SHP77 (cell line): ENCODE measurements at regions not wholly inside any gene's neighbourhood (a gene's known extent, or its start where the extent isn't known, plus 50 kb on each side); places are given as distances from the start of the nearest gene placed in this dataset.
"Not testable (repeated sequence)": the region's sequence is repeated elsewhere in the genome, so short reads cannot be mapped to it uniquely, and the experiment has no call there.

Source experiments
- DNase-seq, 2 experiments: peaks; one replicate each; lab custom pipeline; 2025; lab: John Stamatoyannopoulos, UW

DNA sequence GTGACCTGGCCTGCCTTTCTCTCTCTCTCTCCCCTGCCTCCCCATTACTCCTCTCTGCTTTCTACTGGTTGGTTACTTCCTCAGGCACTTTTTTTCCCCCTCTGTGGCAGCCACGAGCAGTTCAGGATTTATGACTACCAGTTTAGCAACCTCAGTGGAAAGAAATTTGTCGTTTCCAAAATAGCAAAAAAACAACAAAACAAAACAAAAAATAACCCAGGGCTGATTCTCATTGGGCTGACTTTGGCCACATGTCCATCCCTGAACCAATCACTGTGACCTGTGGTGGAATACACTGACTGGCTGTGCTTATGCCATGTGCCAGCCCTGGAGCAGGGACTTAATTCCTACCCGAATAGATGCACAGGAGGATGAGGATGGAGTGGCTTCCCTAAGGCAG is 137.4 kb downstream of the TFAP2C start:
- no peak for DNase-seq

GRCh38 chr20:56769921-56770600 is 141.0 kb downstream of the TFAP2C start:
- DNase-seq: no peak

GRCh38 chr20:56773749-56774148 is 144.6 kb downstream of the TFAP2C start:
- DNase-seq: no peak

- no peak for DNase-seq
These were observed 145.8 kb downstream of the TFAP2C start for GRCh38 chr20:56774873-56775272.

GRCh38 chr20:56776345-56776744 is 147.2 kb downstream of the TFAP2C start:
- DNase-seq: no peak

DNA sequence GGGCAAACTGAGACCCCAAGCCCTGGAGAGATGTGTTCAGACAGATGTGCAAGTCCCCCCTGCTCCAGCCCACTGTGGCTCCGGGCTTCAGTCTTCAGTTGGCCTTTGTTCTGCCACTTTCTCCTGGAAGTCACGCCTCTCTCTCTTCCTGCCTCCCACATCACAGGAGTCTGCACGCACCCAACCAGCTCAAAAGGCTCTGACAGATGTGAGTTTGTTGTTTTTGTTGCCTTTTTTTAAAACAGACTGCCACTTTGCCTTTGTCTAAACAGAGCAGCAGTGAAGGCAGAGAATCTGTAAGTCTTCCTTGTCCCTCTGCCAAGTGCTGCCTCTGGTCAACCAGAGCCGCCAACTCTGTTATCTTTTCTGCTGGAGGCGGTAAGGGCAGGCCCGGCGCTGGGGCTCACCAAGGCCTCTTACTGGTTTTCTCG is 149.7 kb downstream of the TFAP2C start:
- no peak for DNase-seq

- no peak for DNase-seq
These were observed 150.5 kb downstream of the TFAP2C start for GRCh38 chr20:56779452-56780143.

GRCh38 chr20:56780266-56780665 is 151.2 kb downstream of the TFAP2C start:
- DNase-seq: no peak

GRCh38 chr20:56781108-56781739 is 152.1 kb downstream of the TFAP2C start:
- no peak for DNase-seq

GRCh38 chr20:56781987-56782560 is 153.0 kb downstream of the TFAP2C start:
- not testable (repeated sequence) for DNase-seq

GRCh38 chr20:56782814-56783213 is 153.7 kb downstream of the TFAP2C start:
- DNase-seq: not testable (repeated sequence)

DNA sequence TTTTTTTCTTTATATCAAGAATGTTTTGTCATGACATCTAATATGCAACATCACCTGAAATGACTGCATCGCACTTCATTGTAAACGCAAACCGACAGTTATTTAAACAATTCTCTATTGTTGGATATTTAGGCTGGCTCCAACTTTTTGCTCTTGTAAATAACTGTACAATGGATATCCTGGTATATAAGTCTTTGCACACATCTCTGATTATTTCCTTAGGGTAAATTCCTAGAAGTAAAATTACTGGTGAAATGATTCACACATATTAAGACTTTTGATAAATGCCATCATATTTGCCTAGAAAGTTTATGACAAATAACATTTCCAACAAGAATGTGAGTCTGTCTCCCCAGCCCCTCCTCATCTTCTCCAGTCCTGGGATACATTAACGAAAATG is 154.7 kb downstream of the TFAP2C start:
- DNase-seq: no peak

DNA sequence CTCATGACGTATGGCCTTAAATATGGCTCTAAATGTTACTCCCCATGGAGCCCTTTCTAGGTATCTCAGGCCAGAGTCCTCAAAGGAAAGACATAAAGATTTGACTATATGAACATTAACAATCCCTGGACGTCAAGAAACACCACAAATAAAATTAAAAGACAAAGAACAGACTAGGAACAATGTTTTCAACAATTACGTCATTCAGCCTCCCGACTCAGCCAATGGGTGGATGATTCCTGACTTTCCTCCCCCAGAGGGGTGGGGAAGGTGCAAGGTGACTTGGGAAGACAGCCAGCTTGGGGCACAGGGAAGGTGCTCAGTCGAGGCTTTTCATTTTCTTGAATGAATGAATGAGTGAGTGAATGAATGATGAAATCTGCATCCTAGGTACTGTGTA is 157.4 kb downstream of the TFAP2C start:
- DNase-seq: no peak

GRCh38 chr20:56788041-56788670 is 159.1 kb downstream of the TFAP2C start:
- no peak for DNase-seq

DNA sequence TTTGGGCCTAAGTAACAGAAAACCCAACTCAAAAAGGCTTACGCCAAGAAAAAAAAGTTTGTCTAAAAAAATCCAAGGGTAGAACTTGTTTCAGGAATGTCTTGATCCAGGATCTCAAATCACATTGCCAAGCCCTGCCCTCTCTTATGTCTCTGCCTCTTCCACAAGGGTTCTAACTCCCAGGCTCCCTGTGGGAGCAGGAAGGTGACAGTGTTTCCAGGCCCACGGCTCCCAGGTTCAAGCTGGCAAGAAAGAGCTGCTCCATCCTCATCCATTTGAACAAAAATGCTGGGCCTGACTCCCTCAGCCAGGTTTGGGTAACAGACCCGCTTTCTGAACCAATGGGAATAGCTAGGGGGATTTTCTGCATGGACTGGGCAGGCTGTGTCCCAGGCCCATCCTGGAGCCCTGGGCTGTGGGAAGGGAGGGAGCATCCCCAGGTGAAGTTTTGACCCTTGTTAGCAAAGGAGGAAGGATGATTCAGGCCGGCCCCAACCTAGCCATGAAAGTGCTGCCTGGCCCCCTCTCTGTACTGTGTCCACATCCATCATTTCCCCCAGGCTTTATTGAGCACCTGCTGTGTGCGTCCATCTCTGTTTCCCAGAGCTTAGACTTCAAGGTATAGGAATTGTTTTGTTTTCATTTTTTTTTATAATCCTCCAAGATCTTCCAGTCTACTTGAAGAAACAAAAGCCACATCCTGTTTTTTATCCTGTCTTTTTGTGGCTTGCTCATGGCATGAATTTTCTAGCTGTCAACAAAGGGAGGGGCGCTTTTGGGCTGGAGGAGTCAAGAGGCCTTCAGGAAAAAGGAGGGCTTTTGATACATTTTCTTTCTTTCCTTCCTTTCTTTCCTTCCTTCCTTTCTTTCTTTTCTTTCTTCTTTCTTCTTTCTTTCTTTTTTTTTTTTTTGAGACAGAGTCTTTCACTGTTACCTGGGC is 159.8 kb downstream of the TFAP2C start:
- DNase-seq: no peak

DNA sequence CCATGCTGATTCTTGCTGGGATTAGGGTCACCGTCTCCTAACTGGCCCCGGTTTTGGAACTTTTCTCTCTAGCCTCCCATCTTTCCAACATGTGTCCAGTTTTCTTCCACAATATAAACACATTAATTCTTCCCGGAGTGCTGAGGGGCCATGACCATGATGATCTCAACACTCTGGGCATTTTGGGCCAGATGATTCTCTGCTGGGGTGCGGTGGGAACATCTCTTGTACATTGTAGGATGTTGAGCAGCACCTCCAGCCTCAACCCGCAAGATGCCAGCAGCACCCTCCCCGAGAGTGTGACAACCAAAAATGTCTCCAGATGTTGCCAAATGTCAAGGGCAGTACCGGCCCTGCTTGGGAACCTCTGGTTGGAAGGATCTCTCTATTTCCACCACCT is 164.8 kb downstream of the TFAP2C start:
- no peak for DNase-seq

DNA sequence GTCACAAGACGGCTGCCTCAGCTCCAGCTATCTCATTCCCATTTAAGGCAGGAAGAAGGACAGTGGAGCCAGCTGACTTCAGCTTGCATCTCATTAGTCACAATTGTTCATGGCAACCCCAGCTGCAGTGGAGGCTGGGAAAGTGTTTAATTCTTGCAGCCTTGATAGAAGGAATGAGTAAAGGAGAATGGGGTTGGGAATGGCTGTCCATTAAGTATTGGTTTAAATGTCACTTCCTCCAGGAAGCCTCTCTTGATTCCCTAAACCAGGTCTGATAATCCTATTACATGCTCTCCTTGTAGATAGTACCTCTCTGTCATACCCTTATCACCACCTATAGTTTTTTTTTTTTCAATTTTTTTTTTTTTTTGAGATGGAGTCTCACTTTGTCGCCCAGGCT is 166.4 kb downstream of the TFAP2C start:
- DNase-seq: no peak

DNA sequence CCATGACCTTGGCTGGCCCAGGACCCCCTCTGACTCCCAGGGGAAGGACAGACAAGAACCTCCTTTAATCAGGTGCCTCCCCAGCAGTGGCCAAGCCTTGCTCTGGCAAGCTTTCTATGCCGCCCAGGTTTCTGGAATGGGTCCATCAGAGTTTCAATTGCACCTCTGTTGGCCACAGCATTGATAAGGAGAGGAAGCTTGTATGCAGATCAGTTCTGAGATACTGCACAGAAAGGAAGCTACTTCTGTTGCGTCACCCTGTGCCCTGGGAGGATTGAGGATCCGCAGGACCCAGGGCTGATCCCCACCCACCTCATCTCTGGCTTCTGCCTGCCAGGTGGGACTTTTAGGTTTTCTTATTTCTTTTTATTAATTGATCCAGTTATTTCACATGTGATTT is 167.2 kb downstream of the TFAP2C start:
- DNase-seq: no peak

GRCh38 chr20:56797023-56797422 is 167.9 kb downstream of the TFAP2C start:
- no peak for DNase-seq

- no peak for DNase-seq
These were observed 169.5 kb downstream of the TFAP2C start for GRCh38 chr20:56798634-56799033.

DNA sequence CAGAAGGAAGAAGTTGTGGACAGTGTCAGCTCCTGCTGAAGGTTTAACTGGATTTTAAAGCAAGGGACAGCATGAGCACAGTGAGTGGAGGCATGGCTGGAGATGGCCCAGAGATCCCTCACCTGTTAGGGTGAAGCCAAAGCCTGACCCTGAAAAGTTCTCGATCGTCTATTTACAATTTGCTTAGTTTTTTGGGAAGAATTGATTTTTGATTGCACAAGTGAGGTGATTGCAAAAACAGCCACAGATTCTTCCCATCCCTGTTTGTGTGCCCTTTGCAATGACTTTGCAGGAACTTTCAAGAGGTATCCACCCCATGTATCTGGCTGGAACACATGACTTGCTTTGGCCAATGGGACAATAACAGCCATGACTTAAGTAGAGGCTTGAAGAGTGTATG is 170.1 kb downstream of the TFAP2C start:
- no peak for DNase-seq
